Activated CD4-positive, alpha-beta T cell treated with anti-CD3 and anti-CD28 coated beads for 36 hours (primary cell): ENCODE measurements at regions not wholly inside any gene's neighbourhood (a gene's known extent, or its start where the extent isn't known, plus 50 kb on each side); places are given as distances from the start of the nearest gene placed in this dataset.
"Not testable (repeated sequence)": the region's sequence is repeated elsewhere in the genome, so short reads cannot be mapped to it uniquely, and the experiment has no call there.

Source experiments
- ATAC-seq: fragments of 200-7000 bp; cut with Tn5 transposase; one replicate; pipeline ENCODE4 v1.10.0; 2021; ENCODE audit warnings: mild to moderate bottlenecking, moderate library complexity
- CTCF ChIA-PET: fragments of 350-600 bp; sonication (Branson Sonifier 250); formaldehyde crosslinking; loops from one replicate; lab custom pipeline; 2021; ENCODE audit warnings: antibody characterized with exemption; lab: Charles Lee
- POLR2A ChIA-PET: fragments of 350-600 bp; sonication (Branson Sonifier 250); formaldehyde crosslinking; loops from one replicate; lab custom pipeline; 2021; ENCODE audit warnings: antibody characterized with exemption, inconsistent platforms; lab: Charles Lee
- DNase-seq: peaks from one replicate; pipeline ENCODE4 v3.0.0-alpha.2; 2020
- H3K27ac Mint-ChIP-seq: one replicate; pipeline ENCODE4 v1.8.0; 2021; ENCODE audit warnings: mixed read lengths
- H3K27me3 Mint-ChIP-seq: one replicate; pipeline ENCODE4 v1.8.0; 2021; ENCODE audit warnings: mixed read lengths
- H3K36me3 Mint-ChIP-seq: one replicate; pipeline ENCODE4 v1.8.0; 2021; ENCODE audit warnings: low read depth, mixed read lengths
- H3K4me1 Mint-ChIP-seq: one replicate; pipeline ENCODE4 v1.8.0; 2021; ENCODE audit warnings: mixed read lengths
- H3K4me3 Mint-ChIP-seq: one replicate; pipeline ENCODE4 v1.8.0; 2021; ENCODE audit warnings: mild to moderate bottlenecking, moderate library complexity, mixed read lengths
- H3K9me3 Mint-ChIP-seq: one replicate; pipeline ENCODE4 v1.8.0; 2021; ENCODE audit warnings: low read depth, mixed read lengths
- intact Hi-C, 2 experiments: fragments of 100-400 bp; cut with DNase I in 1 of 2; cut with micrococcal nuclease in 1 of 2; formaldehyde crosslinking; loops; one replicate each; pipeline versions ENCODE4 v1.14.2 to v1.15.1; 2022 to 2024; cut with DNase I, micrococcal nuclease

GRCh38 chr1:83503153-83503552 is 495.8 kb downstream of the TTLL7 start:
- H3K9me3 Mint-ChIP-seq, result peaks cover 8% of the 10 kb centered on the region
- DNase-seq (no peak), ATAC-seq (no peak)
- peaks cover 40% of the 10 kb centered on the region for H3K4me1 Mint-ChIP-seq
- H3K36me3 Mint-ChIP-seq, result peaks cover 5% of the 10 kb centered on the region
- no peak overlapping the region for H3K4me3 Mint-ChIP-seq
- CTCF ChIA-PET, result no interaction called here
- H3K27ac Mint-ChIP-seq, result no peak overlapping the region
- no peaks in the 10 kb centered on the region for H3K27me3 Mint-ChIP-seq
- POLR2A ChIA-PET, result no interaction called here
- intact Hi-C loops, result no loop called here

GRCh38 chr1:83500987-83501591 is 497.8 kb downstream of the TTLL7 start:
- no peaks in the 10 kb centered on the region for H3K27me3 Mint-ChIP-seq
- intact Hi-C loops, result no loop called here
- H3K27ac Mint-ChIP-seq, result peak overlapping the region; percentile 45
- POLR2A ChIA-PET, result no interaction called here
- H3K4me1 Mint-ChIP-seq, result peaks cover 29% of the 10 kb centered on the region
- peaks cover 5% of the 10 kb centered on the region for H3K36me3 Mint-ChIP-seq
- peaks cover 8% of the 10 kb centered on the region for H3K9me3 Mint-ChIP-seq
- DNase-seq, result no peak
- H3K4me3 Mint-ChIP-seq, result no peak overlapping the region
- CTCF ChIA-PET, result interaction anchor here (0.7 to 1.1 kb wide), 2 partner anchors 26 to 619 kb away, joined by 3 read pairs; no protein-coding TSS in a partner anchor
- ATAC-seq, result peak; percentile 94

GRCh38 chr1:83500531-83500930 is 498.4 kb downstream of the TTLL7 start:
- ATAC-seq (no peak), DNase-seq (no peak)
- Mint-ChIP-seq H3K27ac (peak overlapping the region; percentile 8), H3K4me3 (no peak overlapping the region), H3K36me3 (peaks cover 5% of the 10 kb centered on the region), H3K4me1 (peaks cover 29% of the 10 kb centered on the region), H3K27me3 (no peaks in the 10 kb centered on the region), H3K9me3 (peaks cover 6% of the 10 kb centered on the region)
- CTCF ChIA-PET, result interaction anchor here (1.1 to 3.0 kb wide), 2 partner anchors 8 to 26 kb away, joined by 3 to 14 read pairs; no protein-coding TSS in a partner anchor
- POLR2A ChIA-PET, result no interaction called here
- intact Hi-C loops, result no loop called here

DNA sequence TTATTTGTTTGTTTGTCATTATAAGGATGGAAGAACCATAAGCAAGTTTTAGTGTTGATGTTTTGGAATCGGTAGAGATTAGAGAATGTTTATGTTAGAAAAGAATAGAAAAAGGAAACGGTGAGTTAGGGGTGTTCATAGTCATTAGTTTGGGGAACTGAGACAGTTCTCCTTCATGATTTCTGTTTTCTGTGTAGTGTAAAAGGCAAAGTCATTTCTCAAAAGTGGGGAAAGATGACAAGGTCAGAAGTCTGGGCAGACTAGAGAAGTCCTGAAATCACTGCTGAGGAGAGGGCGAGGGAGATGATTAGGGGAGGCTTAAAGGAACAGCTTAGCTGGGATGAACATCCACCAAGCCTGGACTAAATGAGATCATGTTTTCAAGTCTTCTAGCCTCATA is 498.9 kb downstream of the TTLL7 start:
- ATAC-seq (no peak), DNase-seq (no peak)
- Mint-ChIP-seq H3K36me3 (peaks cover 5% of the 10 kb centered on the region), H3K4me3 (no peak overlapping the region), H3K27me3 (no peaks in the 10 kb centered on the region), H3K9me3 (peaks cover 4% of the 10 kb centered on the region), H3K4me1 (peaks cover 29% of the 10 kb centered on the region), H3K27ac (peak overlapping the region; percentile 8)
- intact Hi-C loops, result no loop called here
- CTCF ChIA-PET, result interaction anchor here (3.0 kb wide), 1 partner anchor 9 kb away, joined by 14 read pairs; no protein-coding TSS in a partner anchor
- POLR2A ChIA-PET, result no interaction called here

DNA sequence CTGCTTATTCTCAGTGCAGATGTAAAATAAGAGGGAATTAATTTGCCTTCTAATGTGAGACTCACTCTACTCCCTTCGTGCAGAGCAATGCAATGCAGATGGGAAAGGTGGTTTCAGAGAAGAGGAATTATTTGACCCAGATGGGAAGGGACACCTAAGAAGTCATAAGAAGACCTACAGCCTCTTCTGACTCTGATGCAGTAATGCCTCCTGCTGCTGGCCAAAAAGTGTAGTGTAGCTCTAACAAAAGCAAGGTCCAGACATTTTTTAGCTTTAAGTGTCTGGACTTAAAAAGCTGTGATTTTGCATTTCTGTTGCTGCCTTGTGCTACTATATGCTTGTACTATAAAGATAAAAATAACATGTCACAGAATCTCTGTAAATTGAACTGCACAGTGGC is 501.4 kb downstream of the TTLL7 start:
- ChIA-PET CTCF (interaction anchor here (0.7 to 3.0 kb wide), 2 partner anchors 11 to 200 kb away, joined by 3 to 14 read pairs; no protein-coding TSS in a partner anchor), POLR2A (no interaction called here)
- Mint-ChIP-seq H3K4me3 (no peak overlapping the region), H3K27ac (no peak overlapping the region), H3K4me1 (peaks cover 27% of the 10 kb centered on the region), H3K36me3 (peaks cover 5% of the 10 kb centered on the region), H3K27me3 (no peaks in the 10 kb centered on the region), H3K9me3 (peaks cover 4% of the 10 kb centered on the region)
- intact Hi-C loops, result no loop called here
- DNase-seq (no peak), ATAC-seq (no peak)

DNA sequence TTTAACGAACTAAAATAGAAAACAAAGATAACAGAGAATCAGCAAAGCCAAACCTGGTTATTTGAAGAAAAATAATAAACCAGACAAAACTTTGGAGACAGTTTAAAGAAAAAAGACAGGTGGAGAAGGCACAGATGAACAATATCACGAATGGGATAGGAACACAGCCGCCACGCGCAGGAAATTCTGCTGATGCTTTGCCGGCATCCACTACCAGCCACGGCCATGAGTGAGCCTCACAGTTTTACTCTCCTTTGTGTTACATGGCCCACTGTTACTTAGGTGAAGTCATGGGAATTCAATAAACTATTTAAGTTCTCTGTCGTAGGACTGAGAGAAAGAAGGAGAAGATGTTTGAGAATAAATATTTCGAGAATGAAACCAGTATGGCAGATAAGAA is 503.4 kb downstream of the TTLL7 start:
- no peak for DNase-seq
- Mint-ChIP-seq H3K9me3 (peaks cover 4% of the 10 kb centered on the region), H3K4me1 (peaks cover 21% of the 10 kb centered on the region), H3K27ac (no peak overlapping the region), H3K4me3 (no peak overlapping the region), H3K36me3 (peaks cover 2% of the 10 kb centered on the region), H3K27me3 (no peaks in the 10 kb centered on the region)
- intact Hi-C loops, result no loop called here
- no peak for ATAC-seq
- ChIA-PET POLR2A (no interaction called here), CTCF (no interaction called here)

DNA sequence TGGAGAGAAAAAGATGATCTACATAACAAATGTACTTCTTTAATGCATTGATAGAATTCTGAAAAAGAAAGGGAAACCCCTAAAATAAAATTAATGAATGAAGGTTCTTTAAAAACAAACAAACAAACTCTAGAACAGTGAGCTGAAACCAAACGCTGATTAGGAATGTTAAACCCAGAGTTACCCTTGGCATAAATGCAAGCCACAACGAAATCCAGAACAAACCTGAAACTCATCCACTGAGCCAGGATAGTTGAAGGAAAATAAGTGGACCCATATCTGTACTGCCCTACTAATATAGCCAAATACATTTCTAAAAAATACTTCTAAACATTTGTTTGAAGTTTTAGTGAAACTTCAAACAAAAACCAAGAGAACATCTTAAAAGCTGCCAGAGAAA is 505.3 kb downstream of the TTLL7 start:
- DNase-seq (no peak), ATAC-seq (no peak)
- H3K4me1 Mint-ChIP-seq, result peaks cover 20% of the 10 kb centered on the region
- intact Hi-C loops, result no loop called here
- no peaks in the 10 kb centered on the region for H3K9me3 Mint-ChIP-seq
- no peak overlapping the region for H3K4me3 Mint-ChIP-seq
- ChIA-PET CTCF (no interaction called here), POLR2A (no interaction called here)
- H3K27ac Mint-ChIP-seq, result no peak overlapping the region
- no peaks in the 10 kb centered on the region for H3K27me3 Mint-ChIP-seq
- H3K36me3 Mint-ChIP-seq, result peaks cover 2% of the 10 kb centered on the region

GRCh38 chr1:83491930-83492329 is 507.0 kb downstream of the TTLL7 start:
- DNase-seq (no peak), ATAC-seq (no peak)
- Mint-ChIP-seq H3K9me3 (no peaks in the 10 kb centered on the region), H3K4me1 (peaks cover 29% of the 10 kb centered on the region), H3K27ac (no peak overlapping the region), H3K27me3 (no peaks in the 10 kb centered on the region), H3K4me3 (no peak overlapping the region), H3K36me3 (no peaks in the 10 kb centered on the region)
- POLR2A ChIA-PET, result no interaction called here
- CTCF ChIA-PET, result no interaction called here
- intact Hi-C loops, result no loop called here

DNA sequence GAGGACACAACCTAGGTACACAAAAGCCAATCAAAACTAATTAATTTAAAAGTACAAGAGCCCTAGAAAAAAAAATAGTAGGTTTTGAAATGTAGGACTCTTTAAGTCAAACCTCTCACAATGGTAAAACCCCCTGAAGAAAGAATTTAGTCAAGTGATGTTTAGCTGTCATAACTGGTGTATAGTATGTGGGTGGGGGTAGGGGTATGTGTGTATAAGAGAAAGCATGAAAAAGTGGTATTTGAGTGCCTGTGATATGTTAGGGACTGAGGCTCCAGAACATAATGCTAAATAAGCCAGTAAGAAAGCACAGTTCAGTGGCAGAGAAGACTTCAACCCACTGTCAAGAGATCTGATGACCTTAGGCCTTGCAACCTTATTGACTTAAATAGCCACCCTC is 507.9 kb downstream of the TTLL7 start:
- no peak overlapping the region for H3K4me3 Mint-ChIP-seq

DNA sequence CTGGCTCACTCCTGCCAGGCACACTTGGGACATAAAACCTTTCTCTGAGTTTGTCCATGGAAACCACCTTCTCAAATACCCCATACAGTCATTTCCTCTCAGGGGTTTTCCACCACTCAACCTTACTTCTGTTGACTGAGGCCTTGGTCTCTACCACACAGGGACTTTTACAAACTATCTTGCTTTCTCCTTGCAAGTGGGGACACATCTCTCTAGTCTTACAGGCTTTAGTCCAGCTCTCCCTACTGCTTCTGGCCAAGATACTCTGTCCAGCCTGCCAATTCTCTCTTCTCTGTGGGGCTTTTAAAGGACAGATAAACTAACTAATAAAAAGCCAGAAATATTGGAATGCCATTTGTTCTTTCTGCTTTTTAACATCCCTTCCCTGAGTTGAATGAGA is 510.8 kb downstream of the TTLL7 start:
- H3K27ac Mint-ChIP-seq, result peak overlapping the region; percentile 73
- H3K4me3 Mint-ChIP-seq, H3K27me3 Mint-ChIP-seq, CTCF ChIA-PET, intact Hi-C loops, H3K36me3 Mint-ChIP-seq, H3K9me3 Mint-ChIP-seq: not testable (repeated sequence)
- peak; percentile 13 for DNase-seq
- H3K4me1 Mint-ChIP-seq, result peaks cover 33% of the 10 kb centered on the region
- peak; percentile 89 for ATAC-seq
- POLR2A ChIA-PET, result interaction anchor here (0.7 kb wide), 1 partner anchor 144 kb away, joined by 3 read pairs; no protein-coding TSS in a partner anchor

More for the DNA sequence above, 507.9 kb downstream of the TTLL7 start:
- H3K9me3 Mint-ChIP-seq, result no peaks in the 10 kb centered on the region
- no peaks in the 10 kb centered on the region for H3K36me3 Mint-ChIP-seq
- intact Hi-C loops, result no loop called here
- ATAC-seq (peak; percentile 54), DNase-seq (no peak)
- peak overlapping the region; percentile 43 for H3K27ac Mint-ChIP-seq
- peaks cover 31% of the 10 kb centered on the region for H3K4me1 Mint-ChIP-seq
- CTCF ChIA-PET, result no interaction called here
- POLR2A ChIA-PET, result no interaction called here
- H3K27me3 Mint-ChIP-seq, result no peaks in the 10 kb centered on the region

GRCh38 chr1:83487460-83487859 is 511.5 kb downstream of the TTLL7 start:
- POLR2A ChIA-PET, H3K36me3 Mint-ChIP-seq, CTCF ChIA-PET, H3K4me3 Mint-ChIP-seq, DNase-seq, intact Hi-C loops, H3K9me3 Mint-ChIP-seq, H3K27me3 Mint-ChIP-seq: not testable (repeated sequence)
- peak overlapping the region; percentile 25 for H3K27ac Mint-ChIP-seq
- peaks cover 33% of the 10 kb centered on the region for H3K4me1 Mint-ChIP-seq
- peak; percentile 23 for ATAC-seq

DNA sequence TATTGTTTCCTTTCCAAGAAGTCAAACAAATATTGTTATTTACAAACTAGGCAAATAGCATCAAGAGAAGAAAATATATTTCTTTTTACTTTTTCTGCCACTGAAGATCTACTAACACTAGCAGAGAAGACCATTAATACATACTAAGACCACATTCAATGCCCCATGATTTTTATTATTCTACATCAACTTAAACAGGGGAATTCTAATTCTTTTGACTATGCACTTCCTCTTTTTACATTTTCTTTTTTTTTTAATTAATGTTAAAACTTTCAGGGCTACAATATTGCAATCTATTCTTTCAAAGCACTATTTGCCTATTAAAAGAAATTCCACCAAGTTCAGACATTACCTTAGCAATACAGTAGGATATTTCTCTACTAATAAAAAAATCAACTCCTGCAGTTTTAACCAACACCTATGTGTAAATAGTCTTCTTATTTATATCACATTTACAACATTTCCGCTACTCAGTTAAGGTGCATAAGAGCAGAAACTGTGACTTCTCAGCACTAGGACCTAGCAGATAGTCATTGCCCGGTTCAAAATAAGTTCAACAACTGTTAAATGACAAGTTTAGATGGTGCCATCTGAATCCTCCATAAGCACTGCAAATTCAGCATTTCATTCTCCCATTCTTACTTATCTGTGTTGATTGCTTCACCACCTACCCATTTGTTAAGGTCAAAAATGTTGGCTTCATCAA is 513.5 kb downstream of the TTLL7 start:
- POLR2A ChIA-PET, intact Hi-C loops, DNase-seq, CTCF ChIA-PET, H3K4me3 Mint-ChIP-seq, H3K27me3 Mint-ChIP-seq, H3K27ac Mint-ChIP-seq, H3K36me3 Mint-ChIP-seq, H3K9me3 Mint-ChIP-seq, ATAC-seq: not testable (repeated sequence)
- peaks cover 24% of the 10 kb centered on the region for H3K4me1 Mint-ChIP-seq
